Caki2 (cell line): ENCODE measurements at regions not wholly inside any gene's neighbourhood (a gene's known extent, or its start where the extent isn't known, plus 50 kb on each side); places are given as distances from the start of the nearest gene placed in this dataset.
"Not testable (repeated sequence)": the region's sequence is repeated elsewhere in the genome, so short reads cannot be mapped to it uniquely, and the experiment has no call there.

ENCODE experiments used
- DNase-seq: peaks from one replicate; pipeline ENCODE4 v3.0.0-alpha.2; 2015; ENCODE audit warnings: low read depth
- in situ Hi-C: cut with HindIII; loops from 2 replicates; pipeline ENCODE4 v1.10.0; 2016; ENCODE audit warnings: low sequenced_read_pairs, low pct_unique_long_range_greater_than_20kb, mixed read lengths

DNA sequence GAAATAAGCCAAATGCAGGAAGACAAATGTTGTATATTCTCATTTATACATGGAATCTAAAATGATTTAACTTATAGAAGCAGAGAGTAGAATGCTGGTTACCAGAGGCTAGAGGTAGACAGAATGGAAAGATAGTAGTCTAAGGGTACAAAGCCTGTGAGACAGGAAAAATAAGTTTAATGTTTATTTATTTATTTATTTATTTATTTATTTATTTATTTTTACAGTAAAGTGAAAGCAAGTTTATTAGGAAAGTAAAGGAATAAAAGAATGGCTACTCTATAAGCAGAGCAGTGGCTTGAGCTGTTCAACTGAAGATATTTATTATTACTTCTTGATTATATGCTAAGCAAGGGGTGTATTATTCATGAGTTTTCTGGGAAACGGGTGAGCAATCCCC is 203.2 kb downstream of the LAS1L start:
- no peak for DNase-seq
- in situ Hi-C loops, result no loop called here

DNA sequence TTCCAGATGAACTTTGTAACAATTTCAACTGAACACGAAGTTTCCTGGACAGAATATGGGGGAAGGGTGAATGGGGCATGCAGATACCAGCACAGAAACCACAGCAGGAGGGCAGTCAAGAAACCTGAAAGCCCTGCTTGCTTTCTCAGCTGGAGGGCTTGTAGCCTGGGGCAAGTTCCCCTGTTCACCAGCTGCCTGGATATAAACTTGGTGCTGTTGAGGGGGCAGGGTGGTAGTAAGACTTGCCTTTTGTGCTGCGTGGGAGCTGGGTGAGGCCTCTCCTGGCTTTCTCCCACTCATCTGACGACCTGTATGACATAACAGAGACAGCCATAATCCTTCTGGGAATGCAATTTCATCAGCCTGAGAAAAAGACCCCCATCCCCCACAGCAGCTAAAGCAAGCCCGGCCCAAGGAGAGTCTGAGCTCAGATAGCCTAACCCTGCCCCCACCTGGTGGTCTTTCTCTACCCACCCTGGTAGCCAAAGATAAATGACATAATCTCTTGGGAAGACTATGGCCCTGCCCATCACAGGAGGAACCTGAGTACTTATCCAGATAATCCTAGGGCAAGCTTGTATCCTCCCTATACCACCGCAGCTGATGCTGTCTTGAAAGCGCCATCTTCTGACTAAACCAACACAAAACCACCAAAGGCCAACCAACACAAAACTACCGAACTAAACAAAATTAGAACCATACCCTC is 234.3 kb downstream of the LAS1L start:
- DNase-seq, result no peak
- in situ Hi-C loops, result no loop called here

DNA sequence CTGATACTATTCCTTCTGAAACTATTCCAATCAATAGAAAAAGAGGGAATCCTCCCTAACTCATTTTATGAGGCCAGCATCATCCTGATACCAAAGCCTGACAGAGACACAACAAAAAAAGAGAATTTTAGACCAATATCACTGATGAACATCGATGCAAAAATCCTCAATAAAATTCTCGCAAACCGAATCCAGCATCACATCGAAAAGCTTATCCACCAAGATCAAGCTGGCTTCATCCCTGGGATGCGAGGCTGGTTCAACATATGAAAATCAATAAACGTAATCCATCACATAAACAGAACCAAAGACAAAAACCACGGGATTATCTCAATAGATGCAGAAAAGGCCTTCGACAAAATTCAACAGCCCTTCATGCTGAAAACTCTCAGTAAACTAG is 251.7 kb downstream of the LAS1L start:
- DNase-seq, in situ Hi-C loops: not testable (repeated sequence)

DNA sequence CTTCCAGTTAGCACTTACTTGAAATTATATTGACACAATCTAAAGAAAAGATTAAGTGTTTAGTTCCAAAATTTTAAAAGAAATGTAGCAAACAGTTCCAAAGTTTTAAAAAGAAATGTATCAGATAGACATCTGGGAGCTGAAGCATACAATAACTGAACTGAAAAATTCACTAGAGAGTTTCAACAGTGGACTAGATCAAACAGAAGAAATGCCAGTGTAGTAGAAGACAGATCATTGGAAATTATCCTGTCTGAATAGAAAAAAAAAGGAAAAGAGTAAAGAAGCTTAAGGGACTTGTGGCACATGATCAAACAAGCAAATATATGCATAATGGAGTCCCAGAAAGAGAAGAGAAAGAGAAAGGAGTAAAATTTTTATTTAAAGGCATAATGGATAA is 261.4 kb downstream of the LAS1L start:
- no peak for DNase-seq
- in situ Hi-C loops, result no loop called here

DNA sequence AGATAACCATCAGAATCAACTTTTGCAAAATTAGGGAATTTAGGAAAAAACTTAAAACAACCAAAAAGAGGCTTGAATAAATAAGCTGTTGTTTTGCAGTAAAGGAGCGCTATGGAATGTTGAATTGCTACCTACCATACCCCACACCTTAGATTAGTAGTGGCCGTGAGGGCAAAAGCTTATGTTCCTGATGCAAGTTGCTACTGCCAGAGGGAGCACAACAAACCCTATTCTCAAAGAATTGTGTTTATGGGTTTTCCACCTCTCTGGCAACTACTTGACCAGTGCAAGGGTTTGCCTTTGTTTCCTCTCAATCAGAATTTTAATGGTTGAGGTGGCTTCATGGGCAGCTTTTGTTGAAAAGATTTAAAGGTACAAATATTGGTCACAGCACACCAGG is 268.1 kb downstream of the LAS1L start:
- in situ Hi-C loops, result no loop called here
- no peak for DNase-seq

DNA sequence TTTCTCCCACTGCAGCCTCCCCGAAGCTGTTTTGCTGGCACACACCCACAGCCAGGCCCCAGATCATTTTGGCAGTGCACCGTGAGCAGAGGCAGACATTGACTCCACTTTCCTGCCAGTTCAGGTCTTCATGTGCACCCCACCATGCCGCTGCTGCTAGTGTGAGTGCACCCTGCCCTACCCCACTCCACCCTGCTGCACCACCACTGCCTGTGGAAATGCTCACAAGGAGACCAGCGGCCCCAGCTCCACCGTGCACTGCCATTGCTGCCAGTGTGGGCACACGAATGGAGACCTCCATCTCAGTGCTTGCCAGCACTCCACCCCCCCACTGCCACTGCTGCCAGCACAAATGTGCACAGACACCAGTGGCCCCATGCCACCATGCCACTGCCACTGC is 277.6 kb upstream of the ZC4H2 start:
- in situ Hi-C loops, result no loop called here
- no peak for DNase-seq

DNA sequence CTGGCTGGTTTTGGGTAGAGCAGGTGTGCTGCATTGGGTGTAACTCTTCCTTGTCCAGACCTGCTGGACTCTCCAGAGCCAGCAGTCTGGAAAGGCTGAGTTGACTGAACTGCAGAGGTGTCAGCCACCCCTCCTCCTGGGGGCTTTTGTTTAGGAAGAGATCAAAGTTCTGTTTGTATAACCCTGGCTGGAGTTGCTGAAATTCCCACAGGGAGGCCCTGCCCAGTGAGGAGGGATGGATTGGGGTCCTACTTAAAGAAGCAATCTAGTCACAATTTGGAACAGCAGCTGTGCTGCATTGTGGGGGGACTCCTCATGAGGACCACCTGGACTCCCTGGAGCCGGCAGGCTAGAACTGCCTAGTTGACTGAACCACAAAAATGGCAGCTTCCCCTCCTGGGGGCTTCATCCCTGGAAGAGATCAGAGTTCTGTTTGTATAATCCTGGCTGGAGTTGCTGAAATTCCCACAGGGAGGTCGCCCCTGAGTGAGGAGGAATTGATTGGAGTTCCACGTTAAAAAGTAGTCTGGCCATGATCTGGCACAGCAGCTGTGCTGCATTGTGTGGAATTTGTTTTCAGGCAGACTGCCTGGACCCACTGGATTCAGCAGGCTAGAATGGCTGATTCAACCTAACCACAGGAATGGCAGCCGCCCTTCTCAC is 264.9 kb upstream of the ZC4H2 start:
- in situ Hi-C loops, result no loop called here
- no peak for DNase-seq

DNA sequence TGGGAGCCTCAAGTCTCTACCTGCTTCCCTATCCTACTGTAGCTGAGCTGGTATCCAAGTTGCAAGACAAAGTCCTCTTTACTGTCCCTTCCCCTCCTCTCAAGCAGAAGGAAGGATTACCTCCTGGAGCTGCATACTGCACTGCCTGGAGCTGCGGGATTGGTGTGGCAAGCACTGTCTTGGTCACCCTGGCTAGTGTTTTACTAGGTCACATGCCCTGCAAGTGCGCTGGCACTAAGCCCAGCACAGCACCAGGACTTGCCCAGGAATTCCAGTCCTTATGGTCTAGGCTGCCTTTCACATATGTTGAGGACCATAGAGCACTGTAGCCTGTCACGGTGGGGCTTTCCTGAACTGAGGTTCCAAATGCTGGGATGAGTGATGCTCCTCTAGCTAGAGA is 227.3 kb upstream of the ZC4H2 start:
- in situ Hi-C loops, result no loop called here
- no peak for DNase-seq

DNA sequence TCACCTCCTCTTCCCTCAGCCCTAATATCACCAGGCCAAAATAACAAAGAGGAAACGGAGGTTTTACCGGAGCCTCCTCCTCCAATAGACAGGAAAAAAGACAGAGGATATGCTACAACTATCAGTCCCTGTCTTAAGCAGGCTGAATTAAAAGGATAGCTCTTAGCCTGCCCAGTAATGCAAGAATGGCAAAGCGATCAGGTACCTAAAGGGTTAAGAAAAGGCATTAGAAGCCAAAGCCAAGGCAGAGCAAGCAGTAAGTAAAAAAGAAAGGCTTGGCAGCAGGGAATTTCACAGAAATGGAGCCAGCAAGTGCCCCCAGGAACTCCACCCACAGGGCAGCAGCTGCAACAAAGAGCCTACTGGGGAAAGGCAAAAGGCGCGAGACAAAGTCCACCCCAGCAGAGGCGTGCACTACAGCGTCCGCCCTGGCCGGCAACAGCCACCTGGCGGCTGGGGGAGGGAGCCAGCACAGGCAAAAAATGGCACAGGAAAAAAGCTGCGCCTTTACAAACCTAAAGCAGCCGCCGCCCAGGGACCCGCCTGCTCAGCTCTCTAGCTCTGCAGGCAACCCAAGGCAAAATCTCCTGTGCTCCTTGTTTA is 220.6 kb upstream of the ZC4H2 start:
- in situ Hi-C loops, result no loop called here
- peak; percentile 2 for DNase-seq

DNA sequence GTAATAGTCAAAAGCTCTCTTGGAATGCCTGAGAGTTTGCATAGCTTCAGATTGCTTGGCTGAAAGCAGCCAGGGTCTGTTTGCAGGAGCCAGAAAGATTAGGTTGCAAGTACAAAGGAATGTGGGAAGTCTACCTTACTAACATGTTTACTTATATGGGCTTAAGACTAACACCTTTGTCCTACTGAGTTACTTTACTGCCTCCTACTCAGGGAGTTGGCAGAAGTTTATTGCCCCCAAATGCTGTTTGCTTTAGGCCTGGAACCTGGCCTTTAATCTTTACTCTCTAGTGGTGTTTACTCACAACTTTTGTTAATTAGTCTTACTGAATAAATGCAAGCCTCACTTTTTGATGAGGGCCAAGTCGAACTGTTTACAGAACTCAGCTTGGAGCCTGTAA is 219.4 kb upstream of the ZC4H2 start:
- in situ Hi-C loops, result no loop called here
- DNase-seq, result no peak

DNA sequence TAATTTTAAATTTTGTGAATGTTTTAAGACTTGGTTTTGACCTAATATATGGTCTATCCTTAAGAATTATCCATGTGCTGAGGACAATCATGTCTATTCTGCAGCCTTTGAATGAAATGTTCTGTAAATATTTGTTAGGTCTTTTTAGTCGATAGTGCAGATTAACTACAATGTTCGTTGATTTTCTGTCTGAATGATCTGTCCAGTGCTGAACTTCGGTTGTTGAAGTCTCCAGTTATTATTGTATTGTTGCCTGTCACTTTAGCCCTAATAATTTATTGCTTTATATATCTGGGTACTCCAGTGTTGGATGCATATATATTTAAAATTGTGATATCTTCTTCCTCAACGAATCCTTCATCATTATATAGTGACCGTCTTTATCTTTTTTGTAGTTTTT is 218.3 kb upstream of the ZC4H2 start:
- in situ Hi-C loops, result no loop called here
- DNase-seq, result no peak

DNA sequence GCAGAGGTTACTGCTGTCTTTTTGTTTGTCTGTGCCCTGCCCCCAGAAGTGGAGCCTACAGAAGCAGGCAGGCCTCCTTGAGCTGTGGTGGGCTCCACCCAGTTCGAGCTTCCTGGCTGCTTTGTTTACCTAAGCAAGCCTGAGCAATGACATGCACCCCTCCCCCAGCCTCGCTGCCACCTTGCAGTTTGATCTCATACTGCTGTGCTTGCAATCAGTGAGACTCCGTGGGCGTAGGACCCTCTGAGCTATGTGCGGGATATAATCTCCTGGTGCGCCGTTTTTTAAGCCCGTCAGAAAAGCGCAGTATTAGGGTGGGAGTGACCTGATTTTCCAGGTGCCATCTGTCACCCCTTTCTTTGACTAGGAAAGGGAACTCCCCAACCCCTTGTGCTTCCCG is 187.1 kb upstream of the ZC4H2 start:
- in situ Hi-C loops, DNase-seq: not testable (repeated sequence)

DNA sequence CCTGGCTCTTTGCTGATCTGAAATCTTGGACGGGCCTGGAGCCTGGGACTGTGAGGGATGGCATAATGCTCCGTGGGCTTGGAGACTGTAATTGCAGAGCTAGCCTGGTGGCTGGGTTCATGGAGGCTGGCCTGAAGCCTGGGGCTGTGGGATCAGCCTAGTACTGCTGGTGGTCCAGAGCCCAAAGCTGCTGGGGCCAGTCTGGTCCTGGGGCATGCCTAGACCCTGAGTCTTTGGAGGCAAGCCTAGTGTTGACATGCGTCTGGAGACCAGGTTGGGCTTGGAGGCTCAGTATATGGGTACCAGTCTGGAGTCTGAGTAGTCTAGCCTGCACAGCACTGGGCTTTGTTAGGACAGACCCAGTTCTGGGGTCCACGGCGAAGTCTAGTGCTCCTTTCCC is 172.0 kb upstream of the ZC4H2 start:
- DNase-seq, result no peak
- in situ Hi-C loops, result no loop called here

DNA sequence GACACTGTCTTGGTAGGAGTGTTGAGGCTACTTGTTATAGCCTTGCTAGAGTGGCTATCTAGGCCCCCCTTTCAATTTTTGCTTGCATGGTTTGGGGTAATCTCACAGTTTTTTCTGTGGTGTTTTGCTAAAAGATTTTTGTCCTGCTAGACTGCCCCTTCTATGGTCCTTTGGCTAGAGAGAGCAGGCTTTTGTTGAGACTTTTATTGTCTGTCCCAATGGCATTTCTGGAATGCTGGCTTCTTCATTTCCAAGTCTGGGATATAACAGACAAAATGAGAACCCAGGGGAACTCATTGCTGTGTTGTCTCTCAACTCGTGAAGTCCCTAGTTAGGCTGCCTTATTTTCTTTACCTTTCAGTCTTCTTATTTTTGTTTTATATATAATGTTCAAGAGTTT is 160.2 kb upstream of the ZC4H2 start:
- DNase-seq, result no peak
- in situ Hi-C loops, result no loop called here

DNA sequence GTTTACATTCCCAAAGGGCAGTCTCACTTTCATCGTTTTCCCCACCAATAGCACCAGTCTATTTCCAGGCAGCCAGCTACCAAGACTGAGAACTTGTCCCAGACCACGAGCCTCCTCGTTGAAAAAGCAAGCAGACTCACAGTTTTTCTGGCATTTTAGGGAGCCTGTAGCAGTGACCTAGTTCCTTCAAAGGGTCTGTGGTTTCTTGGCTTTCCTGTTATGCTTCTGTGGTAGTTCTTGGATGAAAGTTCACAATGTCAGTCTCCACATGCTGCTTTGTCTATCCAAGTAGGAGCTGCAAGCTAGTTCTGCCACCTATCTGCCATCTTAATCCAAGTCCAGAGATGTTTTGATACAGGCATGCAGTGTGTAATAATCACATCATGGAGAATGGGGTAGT is 151.6 kb upstream of the ZC4H2 start:
- DNase-seq, result no peak
- in situ Hi-C loops, result no loop called here

DNA sequence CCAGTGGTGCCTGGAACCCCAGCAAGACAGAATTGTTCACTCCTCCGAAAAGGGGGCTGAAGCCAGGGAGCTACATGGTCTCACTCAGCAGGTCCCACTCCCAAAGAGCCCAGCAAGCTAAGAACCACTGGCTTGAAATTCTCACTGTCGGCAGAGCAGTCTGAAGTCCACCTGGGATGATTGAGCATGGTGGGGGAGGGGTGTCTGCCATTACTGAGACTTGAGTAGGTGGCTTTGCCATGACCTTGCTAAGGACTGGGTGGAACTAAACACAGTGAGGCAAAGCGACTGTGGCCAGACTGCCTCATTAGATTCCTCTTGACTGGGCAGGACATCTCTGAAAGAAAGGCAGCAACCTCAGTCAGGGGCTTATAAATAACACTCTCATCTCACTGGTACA is 122.6 kb upstream of the ZC4H2 start:
- DNase-seq, result no peak
- in situ Hi-C loops, result no loop called here

DNA sequence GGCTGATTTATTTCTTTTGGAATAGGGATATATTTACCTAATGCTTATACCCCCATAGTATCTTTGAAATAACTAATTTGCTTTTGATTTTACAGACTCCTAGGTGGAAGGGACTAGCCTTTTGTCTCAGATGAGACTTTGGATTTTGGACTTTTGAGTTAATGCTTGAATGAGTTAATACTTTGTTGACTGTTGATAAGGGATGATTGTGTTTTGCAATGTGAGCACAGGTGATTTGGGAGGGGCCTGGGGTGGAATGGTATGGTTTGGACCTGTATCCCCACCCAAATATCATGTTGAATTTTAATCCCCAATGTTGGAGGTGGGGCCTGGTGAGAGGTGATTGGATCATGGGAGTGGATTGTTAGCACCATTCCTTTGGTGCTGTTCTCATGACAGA is 117.4 kb upstream of the ZC4H2 start:
- in situ Hi-C loops, result no loop called here
- no peak for DNase-seq

DNA sequence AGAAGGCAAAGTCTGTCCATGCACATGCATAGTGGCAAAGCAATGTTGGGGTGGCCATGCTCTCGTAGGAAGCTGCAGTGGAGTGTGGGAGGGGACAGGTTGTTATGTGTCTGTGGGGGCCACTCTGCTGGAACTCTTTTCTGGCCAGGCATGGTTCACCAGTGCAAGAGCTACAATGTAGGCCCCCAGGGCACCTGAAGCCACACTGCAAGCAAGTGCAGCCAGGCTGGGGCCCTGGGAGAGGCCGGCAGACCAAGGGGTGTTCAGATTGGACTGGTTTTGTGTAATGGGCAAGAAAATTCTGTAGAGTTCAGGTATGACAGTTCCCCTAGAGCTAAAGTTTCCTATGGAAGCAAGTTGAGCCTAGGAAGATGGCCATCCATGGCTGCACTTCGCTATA is 97.0 kb upstream of the ZC4H2 start:
- in situ Hi-C loops, result no loop called here
- no peak for DNase-seq

DNA sequence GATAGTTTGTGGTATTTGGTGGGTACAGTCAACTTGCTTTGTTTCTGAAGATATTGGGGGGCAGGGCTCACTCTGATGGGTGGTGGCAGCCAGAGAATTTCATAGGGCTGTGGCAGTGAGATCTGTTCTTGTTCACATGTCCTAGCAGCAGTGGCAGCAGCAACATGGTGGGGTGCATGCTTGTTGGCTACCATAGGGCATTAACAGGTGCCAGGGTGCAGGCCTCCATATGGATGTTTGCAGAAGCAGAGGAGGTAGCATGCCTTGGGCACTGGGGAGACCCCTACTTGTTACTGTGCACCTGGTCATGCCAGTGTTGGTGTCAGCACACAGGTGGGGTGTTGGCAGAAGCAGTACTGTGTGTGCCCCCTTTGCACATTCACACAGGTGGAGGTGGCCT is 96.3 kb upstream of the ZC4H2 start:
- DNase-seq, result no peak
- in situ Hi-C loops, result no loop called here

DNA sequence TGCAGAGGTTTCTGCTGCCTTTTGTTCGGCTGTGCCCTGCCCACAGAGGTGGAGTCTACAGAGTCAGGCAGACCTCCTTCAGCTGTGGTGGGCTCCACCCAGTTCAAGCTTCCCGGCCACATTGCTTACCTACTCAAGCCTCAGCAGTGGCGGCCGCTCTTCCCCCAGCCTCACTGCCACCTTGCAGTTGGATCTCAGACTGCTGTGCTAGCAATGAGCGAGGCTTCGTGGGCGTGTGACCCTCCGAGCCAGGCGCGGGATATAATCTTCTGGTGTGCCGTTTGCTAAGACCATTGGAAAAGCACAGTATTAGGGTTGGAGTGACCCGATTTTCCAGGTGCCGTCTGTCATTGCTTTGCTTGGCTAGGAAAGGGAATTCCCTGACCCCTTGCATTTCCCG is 82.4 kb upstream of the ZC4H2 start:
- in situ Hi-C loops, DNase-seq: not testable (repeated sequence)
